IMR-90 (cell line): ENCODE measurements at regions not wholly inside any gene's neighbourhood (a gene's known extent, or its start where the extent isn't known, plus 50 kb on each side); places are given as distances from the start of the nearest gene placed in this dataset.
A peak's percentile ranks its signal among the peaks of the same experiment; 100 is the strongest.

ENCODE experiments used
- ATAC-seq: fragments of 200-7000 bp; cut with Tn5 transposase; 2 replicates; pipeline ENCODE4 v1.9.1; 2020; ENCODE audit warnings: low read depth, mild to moderate bottlenecking, moderate library complexity
- BruUV-seq: library from RNA; stranded (reverse); fragments of 400-500 nt; replicated peaks from 2 replicates; lab custom pipeline; 2021; lab: Mats Ljungman, UMichigan
- CTCF ChIA-PET: fragments of 300-600 bp; formaldehyde crosslinking; extraction: SDS; loops from one replicate; lab custom pipeline; 2021; ENCODE audit warnings: antibody characterized with exemption; lab: Yijun Ruan, JAX
- POLR2A ChIA-PET: fragments of 300-600 bp; sonication (Branson Sonifier 250); formaldehyde crosslinking; loops from one replicate; lab custom pipeline; 2022; ENCODE audit warnings: antibody characterized with exemption; ENCODE audit not compliant: unreplicated experiment; lab: Charles Lee
- DNase-seq: peaks from one replicate; pipeline ENCODE4 v3.0.0; 2013
- H2AFZ ChIP-seq: replicated peaks from 2 replicates; pipeline ENCODE3; 2013; ENCODE audit warnings: low read length, mild to moderate bottlenecking; ENCODE audit not compliant: poor library complexity
- H2AK5ac ChIP-seq: 2 replicates; pipeline ENCODE4 v1.6.1; 2013; ENCODE audit warnings: low read depth, low read length, inconsistent platforms
- H2AK9ac ChIP-seq: replicated peaks from 2 replicates; pipeline ENCODE3; 2013; ENCODE audit warnings: mild to moderate bottlenecking, low read depth, low read length, moderate library complexity; ENCODE audit not compliant: poor library complexity
- H2BK120ac ChIP-seq: 2 replicates; pipeline ENCODE4 v1.6.1; 2013; ENCODE audit warnings: low read depth, low read length, inconsistent platforms
- H2BK15ac ChIP-seq: 3 replicates; pipeline ENCODE4 v1.6.1; 2013; ENCODE audit warnings: low read depth, low read length, inconsistent platforms
- H2BK20ac ChIP-seq: 2 replicates; pipeline ENCODE4 v1.6.1; 2013; ENCODE audit warnings: low read depth, mild to moderate bottlenecking, inconsistent platforms, low read length, moderate library complexity
- H2BK5ac ChIP-seq: 2 replicates; pipeline ENCODE4 v1.6.1; 2013; ENCODE audit warnings: mild to moderate bottlenecking, low read depth, low read length, inconsistent platforms; ENCODE audit not compliant: poor library complexity, severe bottlenecking
- H3K14ac ChIP-seq: replicated peaks from 2 replicates; pipeline ENCODE4 v1.6.1; 2013; ENCODE audit warnings: low read depth, low read length, inconsistent platforms
- H3K18ac ChIP-seq: 2 replicates; pipeline ENCODE4 v1.6.1; 2013; ENCODE audit warnings: low read depth, low read length, control low read depth
- H3K23ac ChIP-seq: 2 replicates; pipeline ENCODE4 v1.6.1; 2013; ENCODE audit warnings: low read depth, low read length, inconsistent platforms
- H3K27ac ChIP-seq: 2 replicates; pipeline ENCODE4 v1.5.1; 2013; ENCODE audit warnings: mild to moderate bottlenecking, control low read depth, low read length; ENCODE audit not compliant: insufficient read depth
- H3K27me3 ChIP-seq: 2 replicates; pipeline ENCODE4 v1.6.1; 2013; ENCODE audit warnings: low read length; ENCODE audit not compliant: control insufficient read depth, insufficient read depth
- H3K36me3 ChIP-seq: 2 replicates; pipeline ENCODE4 v1.6.1; 2013; ENCODE audit warnings: low read length, mixed read lengths; ENCODE audit not compliant: control insufficient read depth, insufficient read depth
- H3K4ac ChIP-seq: 2 replicates; pipeline ENCODE4 v1.6.1; 2013; ENCODE audit warnings: low read depth, low read length, inconsistent platforms
- H3K4me1 ChIP-seq: 2 replicates; pipeline ENCODE4 v1.6.1; 2013; ENCODE audit warnings: low read length, mixed read lengths; ENCODE audit not compliant: control insufficient read depth, insufficient read depth
- H3K4me2 ChIP-seq: 2 replicates; pipeline ENCODE4 v1.6.1; 2013; ENCODE audit warnings: low read depth, mild to moderate bottlenecking, control low read depth, low read length, moderate library complexity
- H3K4me3 ChIP-seq: 2 replicates; pipeline ENCODE4 v1.5.1; 2013; ENCODE audit warnings: low read depth, mild to moderate bottlenecking, control low read depth, low read length, moderate library complexity; ENCODE audit not compliant: insufficient read depth
- H3K56ac ChIP-seq: 2 replicates; pipeline ENCODE4 v1.6.1; 2013; ENCODE audit warnings: low read length, inconsistent platforms; ENCODE audit not compliant: insufficient read depth; ENCODE audit errors: extremely low read depth
- H3K79me1 ChIP-seq, 2 experiments: 2 replicates each; pipeline ENCODE4 v1.6.1; 2013; ENCODE audit warnings: low read length in 2 of 2, inconsistent platforms in 1 of 2, low read depth in 1 of 2
- H3K9ac ChIP-seq: 2 replicates; pipeline ENCODE4 v1.6.1; 2013; ENCODE audit warnings: low read depth, low read length, control low read depth
- H3K9me1 ChIP-seq: 2 replicates; pipeline ENCODE4 v1.6.1; 2013; ENCODE audit warnings: low read length, inconsistent platforms; ENCODE audit not compliant: insufficient read depth
- H3K9me3 ChIP-seq: 2 replicates; pipeline ENCODE4 v1.6.1; 2013; ENCODE audit warnings: low read length; ENCODE audit not compliant: control insufficient read depth, insufficient read depth
- H4K20me1 ChIP-seq: 2 replicates; pipeline ENCODE4 v1.6.1; 2013; ENCODE audit warnings: low read length, inconsistent platforms; ENCODE audit not compliant: insufficient read depth
- H4K5ac ChIP-seq: 2 replicates; pipeline ENCODE4 v1.6.1; 2013; ENCODE audit warnings: mild to moderate bottlenecking, low read depth, low read length, control low read depth
- H4K8ac ChIP-seq, 2 experiments: 2 replicates each; pipeline ENCODE4 v1.6.1; 2013; ENCODE audit warnings: low read depth in 2 of 2, low read length in 2 of 2, control low read depth in 1 of 2, inconsistent platforms in 1 of 2
- H4K91ac ChIP-seq: 2 replicates; pipeline ENCODE4 v1.6.1; 2013; ENCODE audit warnings: low read depth, low read length, inconsistent platforms; ENCODE audit not compliant: insufficient read depth
- BHLHE40 ChIP-seq: fragments of 150-350 bp; IDR thresholded peaks from 2 replicates; pipeline ENCODE4 v1.6.1; 2016; ENCODE audit warnings: mild to moderate bottlenecking, low read depth, low read length
- CHD1 ChIP-seq: IDR thresholded peaks from 2 replicates; pipeline ENCODE4 v1.6.1; 2012; ENCODE audit warnings: low read depth, low read length, improper control_type of control experiment
- CTCF ChIP-seq: conservative IDR thresholded peaks from 2 replicates; pipeline ENCODE4 v1.5.1; 2012; ENCODE audit warnings: mild to moderate bottlenecking, low read depth, low read length, improper control_type of control experiment
- FOS ChIP-seq: fragments of 150-350 bp; IDR thresholded peaks from 2 replicates; pipeline ENCODE4 v1.6.1; 2016; ENCODE audit warnings: low read depth, low read length
- MAFK ChIP-seq: IDR thresholded peaks from 2 replicates; pipeline ENCODE4 v1.6.1; 2012; ENCODE audit warnings: low read depth, low read length, improper control_type of control experiment
- MXI1 ChIP-seq: IDR thresholded peaks from 2 replicates; pipeline ENCODE4 v1.6.1; 2012; ENCODE audit warnings: low read depth, mild to moderate bottlenecking, low read length, moderate library complexity, borderline replicate concordance
- NFE2L2 ChIP-seq: fragments of 150-350 bp; IDR thresholded peaks from 2 replicates; pipeline ENCODE4 v1.6.1; 2016; ENCODE audit warnings: low read depth, mild to moderate bottlenecking, low read length
- RCOR1 ChIP-seq: IDR thresholded peaks from 2 replicates; pipeline ENCODE4 v1.6.1; 2012; ENCODE audit warnings: mild to moderate bottlenecking, low read length, improper control_type of control experiment; ENCODE audit not compliant: insufficient replicate concordance
- RFX5 ChIP-seq: IDR thresholded peaks from 2 replicates; pipeline ENCODE4 v1.8.0; 2012; ENCODE audit warnings: low read depth, mild to moderate bottlenecking, low read length, moderate library complexity
- SMC3 ChIP-seq: fragments of 150-350 bp; IDR thresholded peaks from 2 replicates; pipeline ENCODE4 v1.6.1; 2016; ENCODE audit warnings: low read depth, mild to moderate bottlenecking, antibody characterized with exemption, low read length, moderate library complexity
- USF2 ChIP-seq: fragments of 150-350 bp; IDR thresholded peaks from 2 replicates; pipeline ENCODE4 v1.6.1; 2017; ENCODE audit warnings: mild to moderate bottlenecking, antibody characterized with exemption, low read length, low read depth
- WGBS, 2 experiments: methylation state at CpG; one replicate each; pipeline versions ENCODE4 v1.1.5 to v1.1.7; 2013; ENCODE audit warnings: missing lambda C conversion rate in 2 of 2; ENCODE audit not compliant: insufficient read length in 1 of 2; ENCODE audit errors: extremely low coverage in 2 of 2; 5-methylcytosine and 5-hydroxymethylcytosine counted together
- dilution Hi-C: fragments of 300-500 bp; cut with HindIII; formaldehyde crosslinking; loops from one replicate; pipeline ENCODE4 v1.14.3; 2018; ENCODE audit warnings: low sequenced_read_pairs; ENCODE audit not compliant: unreplicated experiment
- in situ Hi-C: fragments of 300-500 bp; cut with MboI; formaldehyde crosslinking; loops from 3 replicates; pipeline ENCODE4 v1.14.3; 2019; ENCODE audit warnings: low sequenced_read_pairs, inconsistent platforms, mixed read lengths
- intact Hi-C: fragments of 100-400 bp; cut with micrococcal nuclease; formaldehyde crosslinking; loops from 2 replicates; pipeline ENCODE4 v1.10.0; 2022
- TF ChIP-seq, protein P1 (sequence below): fragments of 150-350 bp; IDR thresholded peaks from 2 replicates; pipeline ENCODE4 v1.6.1; 2016; ENCODE audit warnings: low read depth, mild to moderate bottlenecking, low read length, moderate library complexity, borderline replicate concordance

DNA sequence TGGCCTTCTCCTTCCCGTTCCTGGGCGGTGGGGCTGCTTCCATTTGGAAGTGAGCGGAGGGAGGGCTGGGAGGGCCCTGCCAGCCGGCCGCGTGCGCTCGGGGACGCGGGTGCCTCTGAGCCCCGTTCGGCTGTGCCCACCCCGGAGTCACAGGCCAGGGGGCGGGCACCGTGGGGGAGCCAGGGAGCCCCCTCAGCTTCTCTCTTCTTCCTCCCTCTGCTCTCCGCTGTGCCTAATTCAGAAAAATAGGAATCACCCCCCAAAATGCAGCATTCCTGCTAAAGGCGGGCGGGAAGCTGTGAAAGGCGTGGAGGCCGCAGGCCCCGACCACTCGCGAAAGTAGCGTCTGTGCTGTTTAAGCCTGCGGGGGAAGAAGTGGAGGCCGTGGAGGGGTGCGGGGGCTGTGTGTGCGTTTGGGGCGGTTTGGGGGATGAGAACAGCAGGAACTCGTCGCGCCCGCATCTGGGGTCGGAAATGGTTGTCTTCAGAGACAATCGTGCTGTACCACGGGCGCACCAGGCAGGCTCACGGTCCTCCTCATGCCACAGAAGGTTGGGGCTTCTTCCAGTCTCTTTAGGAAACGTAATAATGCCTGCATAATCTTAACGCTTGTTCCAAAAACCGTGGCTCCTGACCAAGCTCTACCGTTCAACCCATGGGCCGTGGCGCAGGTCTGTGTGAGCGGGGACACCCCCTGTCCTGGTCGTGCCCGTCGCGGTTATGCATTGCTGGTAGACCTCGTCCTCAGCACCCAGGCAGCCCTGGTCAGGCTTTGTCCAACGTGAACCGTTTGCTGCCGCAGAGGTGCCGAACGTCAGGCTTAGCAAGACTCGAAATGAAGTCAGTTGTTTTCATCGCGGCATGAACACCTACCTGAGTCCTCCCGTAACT, 110.4 kb upstream of the SOX1 start:
- no peak overlapping the region for H3K4me2 ChIP-seq
- no peak overlapping the region for H2BK120ac ChIP-seq
- TF ChIP-seq MXI1 (no peak), SMC3 (no peak), RCOR1 (no peak), CHD1 (no peak), CTCF (no peak), NFE2L2 (no peak), RFX5 (no peak), MAFK (no peak), USF2 (no peak), BHLHE40 (no peak), FOS (no peak)
- TF ChIP-seq, protein P1, sequence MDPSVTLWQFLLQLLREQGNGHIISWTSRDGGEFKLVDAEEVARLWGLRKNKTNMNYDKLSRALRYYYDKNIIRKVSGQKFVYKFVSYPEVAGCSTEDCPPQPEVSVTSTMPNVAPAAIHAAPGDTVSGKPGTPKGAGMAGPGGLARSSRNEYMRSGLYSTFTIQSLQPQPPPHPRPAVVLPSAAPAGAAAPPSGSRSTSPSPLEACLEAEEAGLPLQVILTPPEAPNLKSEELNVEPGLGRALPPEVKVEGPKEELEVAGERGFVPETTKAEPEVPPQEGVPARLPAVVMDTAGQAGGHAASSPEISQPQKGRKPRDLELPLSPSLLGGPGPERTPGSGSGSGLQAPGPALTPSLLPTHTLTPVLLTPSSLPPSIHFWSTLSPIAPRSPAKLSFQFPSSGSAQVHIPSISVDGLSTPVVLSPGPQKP: no peak
- H4K20me1 ChIP-seq: no peaks in the 10 kb centered on the region; the same call in 1 of the 2 replicates
- H4K8ac ChIP-seq: no peak overlapping the region
- no peak overlapping the region for H3K4me3 ChIP-seq
- H3K4me1 ChIP-seq: no peaks in the 10 kb centered on the region
- POLR2A ChIA-PET: no interaction called here
- no peak overlapping the region for H2BK20ac ChIP-seq
- 79% methylated on average over 23 of the region's 59 CpGs; no CpG with 5 or more reads in 1 of the 2 experiments for WGBS, 2 experiments
- no peak overlapping the region for H2BK5ac ChIP-seq
- no peak overlapping the region for H2AK9ac ChIP-seq
- no peak overlapping the region for H3K23ac ChIP-seq
- in situ Hi-C loops: no loop called here
- intact Hi-C loops: no loop called here
- no peak overlapping the region for H3K9ac ChIP-seq
- H3K9me1 ChIP-seq: no peaks in the 10 kb centered on the region
- H3K9me3 ChIP-seq: peaks cover 41% of the 10 kb centered on the region
- H3K36me3 ChIP-seq: no peaks in the 10 kb centered on the region
- H2AK5ac ChIP-seq: no peak overlapping the region
- H3K79me1 ChIP-seq: no peaks in the 10 kb centered on the region
- H4K91ac ChIP-seq: no peak overlapping the region
- BruUV-seq: no TSS peak
- H2BK15ac ChIP-seq: no peak overlapping the region
- no peak overlapping the region for H3K56ac ChIP-seq
- dilution Hi-C loops: no loop called here
- H4K5ac ChIP-seq: no peak overlapping the region
- peak overlapping the region; percentile 32 for H2AFZ ChIP-seq
- H3K27me3 ChIP-seq: no peaks in the 10 kb centered on the region
- no peak overlapping the region for H3K4ac ChIP-seq
- ATAC-seq: no peak
- H3K14ac ChIP-seq: no peak overlapping the region
- H3K27ac ChIP-seq: no peak overlapping the region
- H3K18ac ChIP-seq: no peak overlapping the region
- DNase-seq: no peak
- CTCF ChIA-PET: no interaction called here
